HCEC 1CT (cell line): ENCODE measurements at regions not wholly inside any gene's neighbourhood (a gene's known extent, or its start where the extent isn't known, plus 50 kb on each side); places are given as distances from the start of the nearest gene placed in this dataset.
A peak's percentile ranks its signal among the peaks of the same experiment; 100 is the strongest.
"Not testable (repeated sequence)": the region's sequence is repeated elsewhere in the genome, so short reads cannot be mapped to it uniquely, and the experiment has no call there.

ENCODE experiments used
- DNase-seq: peaks from one replicate; pipeline ENCODE4 v3.0.0-alpha.2; 2017

DNA sequence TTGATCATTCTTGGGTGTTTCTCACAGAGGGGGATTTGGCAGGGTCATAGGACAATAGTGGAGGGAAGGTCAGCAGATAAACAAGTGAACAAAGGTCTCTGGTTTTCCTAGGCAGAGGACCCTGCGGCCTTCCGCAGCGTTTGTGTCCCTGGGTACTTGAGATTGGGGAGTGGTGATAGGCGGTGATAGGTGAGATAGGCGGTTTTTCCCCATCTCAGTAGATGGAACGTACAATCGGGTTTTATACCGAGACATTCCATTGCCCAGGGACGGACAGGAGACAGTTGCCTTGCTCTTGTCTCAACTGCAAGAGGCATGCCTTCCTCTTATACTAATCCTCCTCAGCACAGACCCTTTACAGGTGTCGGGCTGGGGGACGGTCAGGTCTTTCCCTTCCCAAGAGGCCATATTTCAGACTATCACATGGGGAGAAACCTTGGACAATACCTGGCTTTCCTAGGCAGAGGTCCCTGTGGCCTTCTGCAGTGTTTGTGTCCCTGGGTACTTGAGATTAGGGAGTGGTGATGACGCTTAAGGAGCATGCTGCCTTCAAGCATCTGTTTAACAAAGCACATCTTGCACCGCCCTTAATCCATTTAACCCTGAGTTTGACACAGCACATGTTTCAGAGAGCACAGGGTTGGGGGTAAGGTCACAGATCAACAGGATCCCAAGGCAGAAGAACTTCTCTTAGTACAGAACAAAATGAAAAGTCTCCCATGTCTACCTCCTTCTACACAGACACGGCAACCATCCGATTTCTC, 86.2 kb downstream of the OR2B2 start:
- not testable (repeated sequence) for DNase-seq

DNA sequence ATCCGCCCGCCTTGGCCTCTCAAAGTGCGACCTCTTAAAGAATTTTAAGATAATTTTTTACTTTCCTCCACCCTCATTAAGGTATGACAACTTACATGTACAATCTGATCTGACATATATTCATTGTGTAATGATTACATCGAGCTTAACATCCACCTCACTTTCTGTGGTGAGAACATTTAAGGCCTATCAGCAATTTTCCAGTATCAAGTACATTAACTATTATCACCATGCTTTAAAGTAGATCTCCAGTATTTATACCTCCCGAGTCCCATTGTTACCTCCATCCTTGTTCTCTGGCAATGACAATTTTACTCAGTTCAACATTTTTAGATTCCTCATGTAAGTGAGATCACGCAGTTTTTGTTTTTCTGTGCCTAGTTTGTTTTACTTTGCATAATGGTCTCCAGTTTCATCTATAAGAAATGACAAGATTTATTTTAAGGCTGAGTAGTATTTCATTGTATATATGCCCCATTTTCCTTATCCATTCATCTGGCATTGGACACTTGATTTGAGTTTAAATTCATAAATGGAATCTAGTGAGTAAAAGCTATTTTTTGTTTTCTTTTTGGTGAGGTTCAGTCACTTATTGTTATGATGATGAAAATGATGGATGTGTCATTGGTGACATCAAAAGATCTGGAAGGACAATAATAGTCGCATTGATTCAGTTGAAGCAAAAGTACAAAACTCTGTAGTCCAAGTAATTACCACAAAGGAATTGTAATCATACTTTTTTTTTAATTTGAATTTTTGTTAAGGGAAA, 87.0 kb downstream of the OR2B2 start:
- DNase-seq = peak; percentile 34

DNA sequence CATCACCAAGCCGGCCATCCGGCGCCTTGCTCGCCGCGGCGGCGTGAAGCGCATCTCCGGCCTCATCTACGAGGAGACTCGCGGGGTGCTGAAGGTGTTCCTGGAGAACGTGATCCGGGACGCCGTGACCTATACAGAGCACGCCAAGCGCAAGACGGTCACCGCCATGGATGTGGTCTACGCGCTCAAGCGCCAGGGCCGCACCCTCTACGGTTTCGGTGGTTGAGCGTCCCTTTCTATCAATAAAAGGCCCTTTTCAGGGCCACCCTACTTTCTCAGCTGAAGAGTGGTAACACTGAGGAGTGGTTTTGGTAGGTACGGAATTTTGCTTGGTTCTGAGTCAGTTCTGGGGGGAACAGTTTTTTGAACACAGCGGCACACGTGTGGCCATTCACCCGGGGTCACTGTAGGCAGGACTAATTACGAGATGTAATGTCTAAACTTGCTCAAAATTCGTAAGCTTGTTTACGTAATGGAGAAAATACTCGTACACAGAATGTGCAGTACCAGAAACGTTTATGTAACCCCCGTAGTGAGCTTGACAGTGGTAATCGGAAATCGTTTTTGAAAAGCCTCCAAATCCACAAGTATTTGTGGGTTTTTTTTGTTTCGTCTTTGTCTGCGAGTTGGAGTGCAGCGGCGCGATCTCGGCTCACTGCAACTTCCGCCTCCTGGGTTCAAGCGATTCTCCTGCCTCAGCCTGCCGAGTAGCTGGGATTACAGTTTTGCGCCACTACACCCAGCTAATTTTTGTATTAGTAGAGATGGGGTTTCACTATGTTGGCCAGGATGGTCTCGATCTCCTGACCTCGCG, 87.8 kb downstream of the OR2B2 start:
- DNase-seq = peak; percentile 78

DNA sequence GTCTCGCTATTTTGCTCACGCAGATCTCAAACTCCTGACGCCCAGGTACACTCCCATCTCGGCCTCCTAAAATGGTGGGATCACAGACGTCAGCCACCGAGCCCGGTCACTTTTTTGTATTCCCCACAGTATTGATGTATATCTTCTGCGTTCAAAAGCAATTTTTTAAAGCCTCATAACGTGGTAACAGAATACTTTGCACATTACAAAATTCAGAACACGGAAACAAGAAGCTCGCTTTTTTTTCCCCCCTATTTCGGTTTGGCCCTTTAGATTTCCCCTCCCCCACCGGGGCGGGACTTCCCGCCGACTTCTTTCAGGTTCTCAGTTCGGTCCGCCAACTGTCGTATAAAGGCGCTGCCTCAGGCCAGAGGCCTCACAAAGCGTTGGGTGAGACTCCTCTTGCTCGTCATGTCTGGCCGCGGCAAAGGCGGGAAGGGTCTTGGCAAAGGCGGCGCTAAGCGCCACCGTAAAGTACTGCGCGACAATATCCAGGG, 88.4 kb downstream of the OR2B2 start:
- DNase-seq = peak; percentile 52

DNA sequence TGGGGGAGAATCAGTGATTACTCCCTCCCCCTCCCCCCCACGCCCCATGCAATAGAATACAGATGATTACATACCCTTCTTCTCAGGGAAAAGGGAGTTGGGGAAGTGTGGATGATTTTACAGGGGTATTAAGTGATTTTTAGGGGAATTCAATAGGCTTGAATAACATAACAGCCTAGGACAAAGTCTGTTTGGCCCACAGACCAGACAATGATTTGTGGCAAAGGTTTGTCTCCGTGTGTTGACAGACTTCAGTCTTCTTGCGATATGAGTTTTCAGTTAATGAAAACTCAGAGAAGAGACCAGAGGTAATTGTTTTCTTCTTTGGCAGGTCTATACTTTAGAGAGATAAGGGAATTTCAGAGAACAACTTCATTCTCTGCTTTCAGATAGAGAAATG, 95.3 kb downstream of the OR2B2 start:
- no peak for DNase-seq

DNA sequence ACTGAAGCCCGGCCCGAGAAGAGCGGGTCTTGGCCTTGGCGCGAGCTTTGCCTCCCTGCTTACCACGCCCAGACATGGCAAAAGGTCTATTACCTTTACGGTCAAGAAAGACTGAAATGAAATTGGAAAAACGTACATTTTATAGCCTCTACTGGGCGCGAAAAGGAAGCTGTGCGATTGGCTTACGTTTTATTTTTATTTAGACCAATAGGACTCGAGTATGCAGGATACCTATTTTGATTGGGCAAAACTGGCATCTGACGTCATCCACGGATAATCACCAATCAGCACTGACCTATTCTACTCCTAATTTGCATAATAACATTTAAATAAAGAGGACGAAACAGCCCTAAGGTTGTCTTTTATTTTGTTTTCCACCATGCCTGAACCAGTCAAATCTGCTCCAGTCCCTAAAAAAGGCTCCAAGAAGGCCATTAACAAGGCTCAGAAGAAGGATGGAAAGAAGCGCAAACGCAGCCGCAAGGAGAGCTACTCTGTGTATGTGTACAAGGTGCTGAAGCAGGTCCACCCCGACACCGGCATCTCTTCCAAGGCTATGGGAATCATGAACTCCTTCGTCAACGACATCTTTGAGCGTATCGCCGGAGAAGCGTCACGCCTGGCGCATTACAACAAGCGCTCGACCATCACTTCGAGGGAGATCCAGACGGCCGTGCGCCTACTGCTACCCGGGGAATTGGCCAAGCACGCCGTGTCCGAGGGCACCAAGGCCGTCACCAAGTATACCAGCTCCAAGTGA, 97.4 kb downstream of the OR2B2 start:
- DNase-seq = peak; percentile 92

DNA sequence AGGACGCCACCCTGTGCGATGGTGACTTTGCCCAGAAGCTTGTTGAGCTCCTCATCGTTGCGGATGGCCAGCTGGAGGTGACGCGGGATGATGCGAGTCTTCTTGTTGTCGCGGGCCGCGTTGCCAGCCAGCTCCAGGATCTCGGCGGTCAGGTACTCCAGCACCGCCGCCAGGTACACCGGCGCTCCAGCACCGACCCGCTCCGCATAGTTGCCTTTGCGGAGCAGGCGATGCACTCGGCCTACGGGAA, 97.9 kb downstream of the OR2B2 start:
- DNase-seq = not testable (repeated sequence)

DNA sequence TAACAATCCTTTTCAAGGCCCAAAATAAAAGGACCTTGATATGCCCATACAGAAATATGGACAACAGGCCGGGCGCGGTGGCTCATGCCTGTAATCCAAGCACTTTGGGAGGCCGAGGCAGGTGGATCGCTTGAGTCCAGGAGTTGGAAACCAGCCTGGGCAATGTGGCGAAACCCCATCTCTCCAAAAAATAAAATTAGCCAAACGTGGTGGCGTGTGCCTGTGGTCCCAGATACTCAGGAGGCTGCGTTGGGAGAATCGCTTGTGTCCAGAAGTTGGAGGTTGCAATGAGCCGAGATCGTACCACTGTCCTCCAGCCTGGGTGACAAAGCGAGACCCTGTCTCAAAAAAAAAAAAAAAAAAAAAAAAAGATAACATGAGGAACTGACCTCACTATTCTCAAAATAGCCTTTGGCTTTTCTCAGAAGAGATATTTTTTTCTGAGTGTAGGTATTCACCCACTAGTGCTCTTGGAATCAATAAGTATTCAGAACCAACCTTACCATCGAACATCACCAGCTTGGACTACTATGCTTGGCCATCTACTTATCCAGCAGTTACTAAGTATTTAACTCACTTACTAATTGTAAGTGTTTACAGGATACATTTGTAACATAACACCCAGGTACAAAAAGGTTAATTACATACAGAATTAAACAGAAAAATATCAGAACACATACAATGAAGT, 99.2 kb downstream of the OR2B2 start:
- no peak for DNase-seq

DNA sequence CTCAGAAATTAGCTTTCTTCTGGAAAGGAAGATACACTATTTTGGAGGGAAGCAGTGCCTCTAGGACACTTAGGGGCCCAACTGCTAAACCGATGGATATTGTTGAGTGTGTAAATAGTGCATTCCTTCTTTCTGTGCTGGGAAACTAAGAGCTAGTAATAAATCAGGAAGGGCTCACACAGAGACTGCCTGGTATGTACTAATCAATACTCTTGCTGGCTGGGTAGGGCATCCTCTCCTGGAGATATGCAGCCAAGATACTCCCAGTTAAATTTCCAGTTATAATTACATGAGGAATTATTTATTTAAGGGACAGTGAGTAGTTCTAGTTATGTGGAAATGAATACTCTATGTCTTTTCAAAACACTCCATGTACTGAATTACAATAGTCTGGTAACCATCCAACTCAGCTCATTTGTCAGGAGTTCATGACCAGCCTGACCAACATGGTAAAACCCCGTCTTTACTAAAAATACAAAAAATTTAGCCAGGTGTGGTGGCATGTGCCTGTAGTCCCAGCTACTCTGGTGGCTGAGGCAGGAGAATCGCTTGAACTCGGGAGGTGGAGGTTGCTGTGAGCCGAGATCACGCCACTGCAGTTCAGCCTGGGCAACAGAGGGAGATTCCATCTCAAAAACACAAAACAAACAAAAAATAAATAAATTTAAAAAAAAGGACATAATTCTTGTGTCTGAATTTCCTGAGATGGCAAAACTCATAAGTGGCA, 100.0 kb downstream of the OR2B2 start:
- no peak for DNase-seq

DNA sequence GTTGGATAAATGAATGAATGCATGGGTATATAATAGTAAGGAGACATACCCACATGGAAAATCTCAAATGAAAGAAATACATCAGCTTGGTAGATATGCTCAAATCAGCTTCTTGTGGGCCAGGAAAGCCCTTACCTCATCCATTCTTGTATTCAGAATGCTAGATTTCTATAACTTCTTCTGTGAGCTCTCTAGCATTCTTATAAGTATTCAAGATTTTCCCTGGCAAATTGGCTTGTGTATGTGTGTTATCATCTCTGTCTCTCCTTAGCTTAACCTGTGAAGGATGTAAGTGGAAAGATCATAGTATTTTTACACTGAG, 100.8 kb downstream of the OR2B2 start:
- no peak for DNase-seq

DNA sequence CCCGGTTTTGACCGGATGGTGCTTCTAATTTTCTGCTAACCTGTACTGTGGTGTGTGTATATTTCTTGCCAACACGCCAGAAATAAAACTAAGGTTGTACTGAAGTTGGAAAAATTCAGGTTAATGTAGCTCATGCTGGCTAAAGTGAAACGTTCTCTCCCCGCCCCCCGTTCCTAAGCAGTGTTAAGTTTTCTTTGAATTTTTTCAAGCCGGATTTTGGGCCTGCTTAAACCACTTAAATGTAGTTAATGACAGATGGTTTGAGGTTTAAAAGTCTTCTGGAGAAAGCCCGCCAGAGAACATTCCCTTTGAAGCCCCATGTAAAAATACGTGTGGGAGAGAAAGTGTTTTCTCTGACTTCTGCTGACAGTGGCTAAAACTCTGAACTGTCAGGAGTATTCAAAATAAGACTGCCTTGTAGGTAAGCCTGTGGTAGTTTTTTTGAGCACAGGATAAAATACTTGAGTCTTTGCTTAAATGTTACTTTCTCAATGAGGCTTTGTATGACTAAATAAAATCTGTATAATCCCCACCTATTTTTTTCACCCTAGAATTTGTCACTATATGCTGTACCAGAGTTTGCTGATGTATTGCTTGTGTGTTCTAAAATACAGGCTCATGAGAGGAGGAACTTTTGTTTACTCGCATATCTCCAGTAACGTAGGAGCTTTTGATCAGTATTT, 101.3 kb downstream of the OR2B2 start:
- DNase-seq = peak; percentile 18

DNA sequence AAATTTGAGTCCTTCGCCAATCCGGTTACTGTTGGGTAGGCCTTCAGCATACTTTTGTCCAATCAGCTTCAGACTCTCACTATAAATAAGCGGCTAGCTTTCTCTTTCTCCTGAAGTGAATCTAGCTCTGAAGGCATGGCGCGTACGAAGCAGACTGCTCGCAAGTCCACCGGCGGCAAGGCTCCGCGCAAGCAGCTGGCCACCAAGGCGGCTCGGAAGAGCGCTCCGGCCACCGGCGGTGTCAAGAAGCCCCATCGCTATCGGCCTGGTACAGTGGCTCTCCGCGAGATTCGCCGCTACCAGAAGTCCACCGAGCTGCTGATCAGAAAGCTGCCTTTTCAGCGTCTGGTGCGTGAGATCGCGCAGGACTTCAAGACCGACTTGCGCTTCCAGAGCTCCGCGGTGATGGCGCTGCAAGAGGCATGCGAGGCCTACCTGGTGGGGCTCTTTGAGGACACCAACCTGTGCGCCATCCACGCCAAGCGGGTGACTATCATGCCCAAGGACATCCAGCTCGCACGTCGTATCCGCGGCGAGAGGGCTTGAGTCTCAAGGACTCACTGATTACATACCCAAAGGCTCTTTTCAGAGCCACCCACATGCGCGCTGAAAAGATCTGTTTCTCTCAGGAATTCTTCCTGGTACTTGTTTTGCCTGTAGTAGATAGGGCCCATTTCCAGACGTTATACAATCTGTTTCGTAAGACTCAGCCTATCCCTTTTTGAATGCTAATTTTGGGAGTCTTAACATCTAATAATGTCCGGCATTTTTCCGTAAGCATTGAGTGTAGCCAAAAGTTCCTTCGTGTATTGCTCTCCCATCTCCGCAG, 102.0 kb downstream of the OR2B2 start:
- peak; percentile 98 for DNase-seq

DNA sequence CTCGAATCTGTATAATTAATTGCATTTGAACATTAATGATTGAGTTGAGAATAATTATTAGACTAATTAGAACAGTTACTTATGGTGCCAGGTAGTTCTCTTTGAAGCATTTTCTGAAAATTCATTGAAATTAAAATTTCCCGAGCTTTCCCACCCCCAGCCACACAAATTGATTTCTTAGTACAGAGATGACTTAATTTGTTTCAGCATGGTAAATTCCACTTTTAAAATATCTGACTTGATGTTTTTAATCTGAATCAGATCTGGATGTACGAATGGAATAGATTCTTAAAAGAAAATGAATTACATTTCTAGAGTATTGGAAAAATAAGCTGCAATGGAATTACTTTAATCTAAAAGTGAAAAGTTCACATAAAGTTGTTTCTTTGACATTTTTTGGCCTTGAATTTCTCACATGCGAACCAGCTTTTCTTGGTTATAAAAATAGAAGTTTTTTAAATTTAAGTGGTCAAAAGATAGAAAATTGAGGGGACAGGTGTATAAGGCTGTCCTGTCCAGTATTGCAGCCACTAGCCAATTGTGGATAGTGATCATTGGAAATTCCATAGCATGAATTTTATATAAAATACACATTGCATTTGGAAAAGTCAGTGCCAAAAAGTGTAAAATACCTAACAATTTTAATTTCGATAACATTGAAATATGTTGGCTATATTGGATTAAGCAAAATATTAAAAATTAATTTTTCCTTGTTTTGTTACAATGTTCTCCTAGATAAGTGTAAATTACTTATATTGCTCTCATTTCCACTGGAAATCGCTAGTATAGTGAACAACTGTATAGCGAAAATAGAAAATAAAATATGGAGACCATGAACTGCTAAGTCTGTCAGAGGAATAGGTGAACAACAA, 102.9 kb downstream of the OR2B2 start:
- DNase-seq = no peak

DNA sequence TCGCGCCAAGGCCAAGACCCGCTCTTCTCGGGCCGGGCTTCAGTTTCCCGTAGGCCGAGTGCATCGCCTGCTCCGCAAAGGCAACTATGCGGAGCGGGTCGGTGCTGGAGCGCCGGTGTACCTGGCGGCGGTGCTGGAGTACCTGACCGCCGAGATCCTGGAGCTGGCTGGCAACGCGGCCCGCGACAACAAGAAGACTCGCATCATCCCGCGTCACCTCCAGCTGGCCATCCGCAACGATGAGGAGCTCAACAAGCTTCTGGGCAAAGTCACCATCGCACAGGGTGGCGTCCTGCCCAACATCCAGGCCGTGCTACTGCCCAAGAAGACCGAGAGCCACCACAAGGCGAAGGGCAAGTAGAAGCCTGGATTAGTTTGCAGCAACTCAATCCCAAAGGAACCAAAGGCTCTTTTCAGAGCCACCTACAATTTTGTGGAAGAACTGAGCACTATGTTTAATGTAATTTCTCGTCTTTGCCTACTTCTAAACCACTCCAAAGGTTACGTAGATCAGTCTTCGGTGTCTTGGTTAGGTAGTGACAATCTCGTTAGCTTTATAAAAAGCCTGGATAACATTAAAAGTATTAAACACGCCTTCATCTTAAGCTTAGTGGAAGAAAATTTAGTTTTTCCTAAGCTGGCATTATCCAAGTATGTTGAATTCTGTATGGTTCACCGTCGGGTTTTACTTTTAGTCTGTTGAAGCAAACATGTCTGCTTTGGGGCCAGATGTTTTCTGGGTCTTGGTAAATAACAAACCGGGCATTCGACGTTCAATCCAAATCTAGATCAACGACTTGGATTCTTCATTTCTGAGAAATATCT, 103.7 kb downstream of the OR2B2 start:
- DNase-seq = peak; percentile 52

DNA sequence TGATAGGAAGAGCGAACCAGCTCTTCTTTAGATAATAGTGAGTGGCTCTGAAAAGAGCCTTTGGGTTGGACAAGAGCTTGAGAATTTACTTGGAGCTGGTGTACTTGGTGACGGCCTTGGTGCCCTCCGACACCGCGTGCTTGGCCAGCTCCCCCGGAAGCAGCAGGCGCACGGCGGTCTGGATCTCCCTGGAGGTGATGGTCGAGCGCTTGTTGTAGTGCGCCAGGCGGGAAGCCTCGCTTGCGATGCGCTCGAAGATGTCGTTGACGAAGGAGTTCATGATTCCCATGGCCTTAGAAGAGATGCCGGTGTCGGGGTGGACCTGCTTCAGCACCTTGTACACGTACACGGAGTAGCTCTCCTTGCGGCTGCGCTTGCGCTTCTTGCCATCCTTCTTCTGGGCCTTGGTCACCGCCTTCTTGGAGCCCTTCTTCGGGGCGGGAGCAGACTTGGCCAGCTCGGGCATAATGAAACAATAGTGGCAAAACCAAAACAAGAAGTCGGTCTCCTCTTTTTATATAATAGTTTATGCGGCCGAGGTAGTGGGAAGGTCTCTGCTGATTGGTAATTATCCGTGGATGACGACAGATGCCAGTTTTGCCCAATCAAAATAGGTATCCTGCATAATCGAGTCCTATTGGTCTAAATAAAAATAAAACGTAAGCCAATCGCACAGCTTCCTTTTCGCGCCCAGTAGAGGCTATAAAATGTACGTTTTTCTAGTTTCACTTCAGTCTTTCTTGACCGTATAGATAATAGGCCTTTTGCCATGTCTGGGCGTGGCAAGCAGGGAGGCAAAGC, 104.6 kb downstream of the OR2B2 start:
- peak; percentile 96 for DNase-seq

DNA sequence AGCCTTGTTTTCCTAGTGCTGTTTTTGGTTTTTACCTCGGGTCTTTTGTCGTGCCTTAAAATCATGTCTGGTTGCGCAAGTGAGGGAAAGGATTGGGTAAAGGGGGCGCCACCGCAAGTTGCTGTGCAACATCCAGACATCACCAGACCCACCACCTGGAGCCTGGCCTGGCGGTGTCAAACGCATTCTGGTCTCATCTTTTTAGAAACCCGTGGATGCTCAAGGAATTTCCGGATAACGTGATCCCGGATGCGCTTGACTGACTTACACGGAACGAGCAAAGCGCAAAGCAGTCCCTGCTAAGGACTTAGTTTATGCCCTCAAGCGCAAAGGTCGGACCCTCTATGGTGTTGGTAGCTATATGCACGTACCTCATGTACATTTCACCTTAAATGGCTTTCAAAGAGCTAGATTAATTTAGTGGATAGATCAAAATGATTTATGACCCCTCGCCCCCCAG, 105.2 kb downstream of the OR2B2 start:
- DNase-seq = peak; percentile 57

DNA sequence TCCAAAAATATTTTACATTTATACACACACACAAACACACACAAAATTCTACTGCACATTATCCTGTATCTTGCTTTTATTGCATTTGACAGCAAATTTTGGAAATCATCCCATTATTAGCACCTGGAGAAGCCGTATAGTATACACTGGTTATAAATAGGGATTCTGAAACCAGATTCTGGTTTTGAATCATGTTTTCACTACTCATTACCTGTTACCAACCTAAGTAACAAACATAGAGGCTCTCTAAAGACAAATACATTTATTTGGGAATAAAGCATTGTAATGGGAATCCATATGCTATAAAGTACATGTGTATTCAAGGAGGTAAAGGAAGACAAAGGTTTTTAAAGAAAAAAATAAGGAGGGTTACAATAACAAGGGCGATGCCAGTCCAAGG, 106.8 kb downstream of the OR2B2 start:
- no peak for DNase-seq
